Right cardiac atrium (tissue), 5 donors: ENCODE measurements at regions not wholly inside any gene's neighbourhood (a gene's known extent, or its start where the extent isn't known, plus 50 kb on each side); places are given as distances from the start of the nearest gene placed in this dataset.

Experiments used
- ATAC-seq, 2 donors: fragments of 200-7000 bp; cut with Tn5 transposase; one replicate each; pipeline versions ENCODE4 v1.8.0 to v1.9.1; 2020; ENCODE audit warnings: moderate library complexity in 2 of 2, mild to moderate bottlenecking in 1 of 2
- DNase-seq, 3 donors: peaks; one replicate each; pipeline ENCODE4 v3.0.0-alpha.2; 2020
- H3K27ac ChIP-seq: one replicate; pipeline ENCODE4 v1.5.1; 2013; ENCODE audit warnings: mild to moderate bottlenecking, low read length, control low read depth, moderate library complexity
- H3K27me3 ChIP-seq: one replicate; pipeline ENCODE4 v1.6.1; 2013; ENCODE audit not compliant: control insufficient read depth, insufficient read depth
- H3K4me1 ChIP-seq: one replicate; pipeline ENCODE4 v1.6.1; 2013; ENCODE audit warnings: low read length; ENCODE audit not compliant: control insufficient read depth, insufficient read depth
- H3K4me3 ChIP-seq: one replicate; pipeline ENCODE4 v1.5.1; 2013; ENCODE audit warnings: low read length, control low read depth
- H3K9me3 ChIP-seq: one replicate; pipeline ENCODE4 v1.6.1; 2013; ENCODE audit warnings: low read length; ENCODE audit not compliant: control insufficient read depth
- WGBS: extraction: QIAGEN DNeasy Blood & Tissue Kit; methylation state at CpG from one replicate; pipeline ENCODE4 v1.1.7; 2013; 5-methylcytosine and 5-hydroxymethylcytosine counted together
- intact Hi-C, 4 donors: fragments of 100-400 bp; cut with DNase I; formaldehyde crosslinking; loops; one replicate each; pipeline versions ENCODE4 v1.11.0 to v1.14.0; 2022 to 2023
- donor health status: healthy with polysubstance abuse.
- donor health status: DM: no; HTN: yes; CAD: no.
- donor health status: DM: no; HTN: no; CAD: no.
- donor health status: DM: no; HTN: yes; CAD: no; lungs with severe emphysema.
- donor health status: DM: yes; HTN: yes; CAD: no.

DNA sequence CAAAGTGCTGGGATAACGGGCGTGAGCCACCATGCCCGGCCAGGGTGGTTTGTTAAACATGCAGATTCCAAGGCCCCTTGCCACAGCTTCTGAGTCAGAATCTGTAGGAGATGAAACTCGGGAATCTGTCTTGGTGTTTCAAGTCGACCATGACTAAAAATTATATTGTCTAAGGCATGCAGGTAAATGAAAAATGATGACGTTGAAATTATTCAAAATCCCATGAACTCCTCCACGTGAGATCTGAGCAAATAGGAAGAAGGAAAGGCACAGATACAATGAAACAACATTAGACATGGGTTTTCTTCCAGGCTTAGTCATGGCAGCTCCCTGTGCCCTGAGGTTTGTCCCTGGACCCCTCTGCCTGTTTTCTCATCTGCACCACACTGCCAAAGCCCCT, 172.0 kb upstream of the CMC1 start:
- no peaks in the 10 kb centered on the region for H3K27me3 ChIP-seq
- ATAC-seq, result no peak
- DNase-seq, result no peak
- H3K9me3 ChIP-seq, result no peaks in the 10 kb centered on the region
- WGBS, result 80% methylated on average over 7 of the region's 7 CpGs
- no peak overlapping the region for H3K27ac ChIP-seq
- H3K4me1 ChIP-seq, result no peaks in the 10 kb centered on the region
- H3K4me3 ChIP-seq, result no peak overlapping the region
- intact Hi-C loops, result no loop called here

DNA sequence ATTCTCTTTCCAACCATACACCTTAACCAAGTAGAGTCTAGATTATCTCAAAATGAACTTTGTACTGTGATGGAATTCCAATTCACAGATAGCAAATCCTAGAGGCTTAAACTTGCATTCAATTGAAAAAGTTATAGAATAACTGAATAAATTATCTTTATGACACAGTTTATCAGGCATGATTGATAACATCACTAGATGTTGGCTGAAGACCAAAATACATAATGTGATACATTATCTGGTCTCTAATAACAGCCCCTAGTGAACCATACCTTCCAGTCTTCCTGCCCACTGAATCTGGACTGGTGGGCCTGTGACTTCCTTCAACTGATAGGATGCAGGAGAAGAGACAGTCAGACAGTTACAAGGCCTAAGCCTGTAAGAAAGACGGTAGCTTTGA, 165.2 kb upstream of the CMC1 start:
- Histone ChIP-seq H3K27me3 (no peaks in the 10 kb centered on the region), H3K9me3 (no peaks in the 10 kb centered on the region), H3K4me3 (no peak overlapping the region), H3K4me1 (no peaks in the 10 kb centered on the region), H3K27ac (no peak overlapping the region)
- intact Hi-C loops, result no loop called here
- DNase-seq (no peak), ATAC-seq (no peak)
- WGBS, result 74% methylated on average over 1 of the region's 1 CpG

DNA sequence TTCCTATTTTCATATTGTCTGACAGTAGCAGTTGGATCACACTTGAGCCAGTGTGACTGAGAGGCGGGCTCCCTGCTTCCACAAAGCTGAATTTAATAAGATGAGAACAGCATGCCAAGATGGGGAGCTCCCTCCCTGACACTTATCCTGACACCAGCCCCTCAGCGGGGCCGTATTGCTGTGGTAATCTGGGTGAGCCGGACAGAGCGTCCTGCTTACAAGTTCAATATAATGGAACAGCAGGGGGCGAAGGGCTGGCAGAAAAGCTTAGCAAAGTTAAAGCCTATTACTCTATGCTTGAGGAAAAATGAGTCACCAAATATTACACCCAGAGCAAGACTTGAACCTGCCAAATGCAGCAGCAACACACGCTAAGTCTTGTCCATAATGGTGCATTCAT, 163.8 kb upstream of the CMC1 start:
- H3K4me3 ChIP-seq, result no peak overlapping the region
- intact Hi-C loops, result no loop called here
- peak; percentile 67 to 78 for ATAC-seq
- H3K9me3 ChIP-seq, result no peaks in the 10 kb centered on the region
- H3K27ac ChIP-seq, result no peak overlapping the region
- no peaks in the 10 kb centered on the region for H3K27me3 ChIP-seq
- no peaks in the 10 kb centered on the region for H3K4me1 ChIP-seq
- WGBS, result 42% methylated on average over 7 of the region's 7 CpGs
- peak; percentile 31 to 62 (median 49) for DNase-seq

DNA sequence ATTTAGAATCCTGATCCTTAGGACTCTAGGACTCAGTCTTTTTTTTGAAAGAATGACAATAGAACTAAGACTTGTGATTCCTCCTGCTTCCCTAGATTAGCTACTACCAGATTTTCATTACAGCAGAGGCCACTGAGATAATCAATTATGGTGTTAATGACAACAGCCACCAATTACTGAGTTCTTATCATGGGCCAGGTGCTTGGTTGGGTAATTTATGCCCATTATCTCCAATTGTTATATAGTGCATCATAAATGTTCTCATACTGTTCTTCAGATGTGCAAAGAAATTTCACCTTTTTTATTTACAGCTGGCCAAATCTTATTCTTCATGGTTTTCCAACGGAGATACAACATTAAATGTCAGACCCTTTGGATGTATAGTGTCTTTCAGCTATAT, 162.9 kb upstream of the CMC1 start:
- H3K4me1 ChIP-seq, result no peaks in the 10 kb centered on the region
- H3K4me3 ChIP-seq, result no peak overlapping the region
- ATAC-seq (no peak), DNase-seq (no peak)
- intact Hi-C loops, result no loop called here
- no peak overlapping the region for H3K27ac ChIP-seq
- no peaks in the 10 kb centered on the region for H3K9me3 ChIP-seq
- no peaks in the 10 kb centered on the region for H3K27me3 ChIP-seq
- 72% methylated on average over 1 of the region's 1 CpG for WGBS

DNA sequence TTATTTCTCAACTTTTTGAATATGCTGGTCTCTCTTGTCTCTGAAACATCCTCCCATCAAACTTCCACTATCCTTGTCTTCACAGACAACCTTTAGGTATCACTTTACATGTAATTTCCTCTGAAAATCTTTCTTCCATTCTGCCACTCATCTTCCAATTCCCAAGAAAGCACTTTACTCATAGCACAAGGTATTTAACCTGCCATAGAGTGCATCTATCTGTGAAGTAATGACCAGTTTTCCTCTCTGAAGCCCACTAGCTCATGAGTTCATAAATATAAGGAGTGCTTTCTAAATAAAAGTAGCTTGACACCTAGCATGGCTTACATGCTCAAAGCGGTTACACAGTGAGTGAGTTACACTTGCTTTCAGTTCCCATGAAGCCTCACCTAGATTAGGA, 160.7 kb upstream of the CMC1 start:
- H3K9me3 ChIP-seq, result no peaks in the 10 kb centered on the region
- no peak for ATAC-seq
- no peak for DNase-seq
- H3K4me1 ChIP-seq, result no peaks in the 10 kb centered on the region
- H3K27me3 ChIP-seq, result no peaks in the 10 kb centered on the region
- no peak overlapping the region for H3K27ac ChIP-seq
- intact Hi-C loops, result no loop called here
- H3K4me3 ChIP-seq, result no peak overlapping the region
- WGBS, result 86% methylated on average over 1 of the region's 1 CpG

DNA sequence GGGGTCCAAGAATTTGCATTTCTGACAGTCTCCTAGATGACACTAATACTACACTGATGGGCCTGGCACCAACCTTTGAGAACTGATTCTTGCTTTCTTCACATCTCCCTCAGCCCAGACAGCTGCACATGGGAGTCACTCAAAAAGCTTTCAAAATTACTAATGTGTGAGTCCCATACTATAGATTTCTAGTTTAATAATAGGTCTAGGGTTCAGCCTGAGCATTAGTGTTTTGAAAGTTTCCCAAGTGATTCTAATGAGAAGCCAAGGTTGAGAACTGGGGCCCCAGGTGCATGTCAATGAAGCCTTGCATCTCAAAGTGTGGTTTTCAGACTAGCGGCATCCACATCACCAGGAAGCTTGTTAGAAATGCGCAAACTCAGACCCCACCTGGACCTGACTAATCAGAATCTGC, 159.9 kb upstream of the CMC1 start:
- Histone ChIP-seq H3K27me3 (no peaks in the 10 kb centered on the region), H3K9me3 (no peaks in the 10 kb centered on the region), H3K4me1 (no peaks in the 10 kb centered on the region), H3K27ac (no peak overlapping the region), H3K4me3 (no peak overlapping the region)
- intact Hi-C loops, result no loop called here
- ATAC-seq (no peak), DNase-seq (no peak)
- 77% methylated on average over 2 of the region's 2 CpGs for whole genome bisulfite sequencing

DNA sequence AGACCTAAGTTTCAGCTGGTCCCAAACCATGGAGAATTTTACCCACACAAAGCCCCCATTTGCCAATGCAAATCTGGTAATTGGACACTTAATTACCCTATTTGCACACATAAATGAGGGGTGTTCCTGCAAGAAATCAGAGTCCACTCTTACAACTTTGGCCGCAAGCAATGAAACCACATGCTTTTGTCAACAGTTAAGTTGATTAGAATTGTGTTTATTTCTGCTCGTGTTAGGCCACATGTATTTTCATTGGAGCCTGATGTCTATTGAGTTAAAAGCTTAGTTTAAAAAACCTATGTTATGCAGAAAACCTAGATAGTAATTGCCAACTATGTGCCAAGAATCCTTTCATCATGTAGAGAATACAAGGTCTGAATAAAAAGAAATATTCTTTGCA, 153.8 kb upstream of the CMC1 start:
- Histone ChIP-seq H3K27me3 (no peaks in the 10 kb centered on the region), H3K9me3 (no peaks in the 10 kb centered on the region), H3K4me1 (no peaks in the 10 kb centered on the region), H3K4me3 (no peak overlapping the region), H3K27ac (no peak overlapping the region)
- 75% methylated on average over 2 of the region's 2 CpGs for WGBS
- DNase-seq (no peak), ATAC-seq (no peak)
- intact Hi-C loops, result no loop called here

DNA sequence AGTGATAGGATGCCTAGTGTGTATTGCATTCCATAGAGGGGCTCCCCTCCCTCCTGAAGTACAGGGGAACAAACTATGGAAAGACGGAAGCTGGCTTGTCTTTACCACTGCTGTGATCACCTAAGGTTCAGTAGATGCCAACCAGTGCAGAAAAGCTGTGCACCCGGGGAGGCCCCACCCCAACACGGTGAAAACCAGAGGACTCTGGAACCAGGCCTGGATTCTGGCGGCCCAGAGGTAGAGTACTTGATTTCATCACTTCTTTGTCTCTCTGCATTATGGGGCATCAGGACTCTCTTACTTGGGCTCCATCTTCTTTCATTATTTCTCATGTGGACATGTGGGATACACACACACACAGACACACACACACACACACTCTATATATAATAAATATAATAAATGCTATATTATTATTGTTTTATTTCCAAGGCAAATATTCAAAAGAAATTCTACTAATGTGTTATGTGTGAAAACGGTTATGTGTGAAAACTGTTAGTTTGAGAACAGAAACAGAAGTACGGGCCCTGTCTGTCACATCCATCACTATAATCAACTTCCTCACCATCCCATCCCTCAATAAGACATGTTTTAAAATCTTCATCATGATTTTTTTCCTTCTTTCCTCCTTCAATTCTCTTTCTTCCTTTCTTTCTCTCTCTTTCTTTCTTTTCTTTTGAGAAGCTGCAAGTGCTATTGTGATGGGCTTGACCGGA, 152.4 kb upstream of the CMC1 start:
- no peak for DNase-seq
- 90% methylated on average over 7 of the region's 7 CpGs for WGBS
- Histone ChIP-seq H3K9me3 (no peaks in the 10 kb centered on the region), H3K27ac (no peak overlapping the region), H3K4me3 (no peak overlapping the region), H3K4me1 (no peaks in the 10 kb centered on the region), H3K27me3 (no peaks in the 10 kb centered on the region)
- intact Hi-C loops, result no loop called here
- no peak for ATAC-seq

DNA sequence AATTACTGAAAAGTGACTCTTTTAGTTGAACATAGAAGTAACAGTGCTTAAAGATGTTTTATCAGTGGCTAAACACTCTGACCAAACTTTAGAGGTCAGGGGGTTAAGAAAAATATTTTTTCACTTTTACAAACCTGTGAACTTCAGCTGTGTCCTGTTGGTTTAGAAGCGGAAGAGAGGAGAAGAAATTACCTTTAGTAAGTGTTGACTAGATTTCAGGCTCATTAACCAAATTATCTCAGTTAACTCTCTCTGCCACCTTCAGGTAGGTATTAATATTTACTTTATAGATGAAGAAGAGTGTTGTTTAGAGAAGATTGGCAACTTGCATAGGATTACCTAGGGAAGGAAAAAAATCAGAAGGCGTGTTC, 151.9 kb upstream of the CMC1 start:
- Histone ChIP-seq H3K4me1 (no peaks in the 10 kb centered on the region), H3K9me3 (no peaks in the 10 kb centered on the region), H3K27ac (no peak overlapping the region), H3K4me3 (no peak overlapping the region), H3K27me3 (no peaks in the 10 kb centered on the region)
- intact Hi-C loops, result no loop called here
- no peak for DNase-seq
- ATAC-seq, result no peak
- 87% methylated on average over 2 of the region's 2 CpGs for WGBS

DNA sequence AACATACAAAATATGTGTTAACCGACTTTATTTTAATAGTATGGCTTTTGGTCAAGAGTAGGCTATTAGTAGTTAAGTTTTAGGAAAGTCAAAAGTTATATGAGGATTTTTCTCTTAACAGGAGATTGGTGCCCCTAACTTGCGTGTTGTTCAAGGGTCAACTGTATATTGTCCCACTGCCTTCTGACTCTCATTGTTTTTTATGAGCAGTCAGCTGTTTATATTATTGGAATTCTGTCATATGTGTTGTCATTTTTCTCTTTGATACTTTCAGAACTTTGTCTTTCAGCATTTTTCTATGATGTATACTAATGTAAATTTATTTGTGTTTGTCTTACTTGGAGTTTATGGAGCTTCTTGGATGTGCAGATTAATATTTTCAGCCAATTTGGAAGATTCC, 142.1 kb upstream of the CMC1 start:
- ATAC-seq (no peak), DNase-seq (no peak)
- Histone ChIP-seq H3K27me3 (no peaks in the 10 kb centered on the region), H3K4me1 (no peaks in the 10 kb centered on the region), H3K27ac (no peak overlapping the region), H3K4me3 (no peak overlapping the region), H3K9me3 (no peaks in the 10 kb centered on the region)
- intact Hi-C loops, result no loop called here
- 92% methylated on average over 2 of the region's 2 CpGs for WGBS

DNA sequence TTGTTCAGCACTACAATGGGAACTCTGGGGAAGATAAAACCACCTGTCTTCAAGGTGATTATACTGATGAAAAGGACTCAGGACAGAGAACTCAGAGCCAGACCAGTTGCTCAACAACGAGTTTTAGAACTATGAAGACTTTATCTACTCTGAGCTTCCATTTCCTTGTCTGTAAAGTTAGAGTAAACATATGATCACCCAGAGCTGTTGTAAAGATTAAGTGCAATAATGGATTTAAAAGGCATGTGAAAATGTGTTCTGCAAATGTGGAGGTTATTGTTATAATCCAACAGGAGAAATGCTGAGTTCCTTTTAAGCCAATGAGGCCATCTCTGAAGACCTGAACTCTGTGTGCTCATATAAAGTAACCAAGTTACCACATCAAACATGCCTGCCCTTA, 139.7 kb upstream of the CMC1 start:
- 51% methylated on average over 1 of the region's 1 CpG for WGBS
- H3K27ac ChIP-seq, result no peak overlapping the region
- H3K27me3 ChIP-seq, result no peaks in the 10 kb centered on the region
- H3K9me3 ChIP-seq, result no peaks in the 10 kb centered on the region
- intact Hi-C loops, result no loop called here
- DNase-seq, result no peak
- ATAC-seq, result no peak
- no peak overlapping the region for H3K4me3 ChIP-seq
- no peaks in the 10 kb centered on the region for H3K4me1 ChIP-seq

DNA sequence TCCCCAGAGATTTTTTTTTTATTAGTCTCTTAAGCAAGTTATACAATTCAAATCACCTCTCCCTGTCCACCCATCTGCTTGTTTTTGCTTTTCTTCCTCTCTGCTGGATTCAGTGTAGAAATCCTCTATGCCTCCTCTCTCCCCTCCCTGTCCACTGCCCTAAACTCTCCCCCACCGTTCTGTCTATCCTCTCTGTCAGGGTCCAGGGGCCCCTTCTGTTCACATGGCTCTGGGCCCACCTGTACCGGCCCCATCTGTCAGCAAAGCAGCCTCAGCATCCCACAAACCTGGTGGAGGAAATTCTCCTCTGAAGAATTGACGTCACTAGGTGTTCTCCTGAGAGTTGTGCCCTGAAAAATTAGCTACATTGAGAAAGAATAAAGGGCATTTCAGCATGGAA, 137.6 kb upstream of the CMC1 start:
- intact Hi-C loops, result no loop called here
- 71% methylated on average over 3 of the region's 3 CpGs for WGBS

More for the DNA sequence above, 137.6 kb upstream of the CMC1 start:
- Histone ChIP-seq H3K27ac (no peak overlapping the region), H3K4me3 (no peak overlapping the region), H3K9me3 (no peaks in the 10 kb centered on the region), H3K4me1 (no peaks in the 10 kb centered on the region), H3K27me3 (no peaks in the 10 kb centered on the region)
- DNase-seq (no peak), ATAC-seq (no peak)
